ENCODE measurements at regions not wholly inside any gene's neighbourhood (a gene's known extent, or its start where the extent isn't known, plus 50 kb on each side); places are given as distances from the start of the nearest gene placed in this dataset.

DNA sequence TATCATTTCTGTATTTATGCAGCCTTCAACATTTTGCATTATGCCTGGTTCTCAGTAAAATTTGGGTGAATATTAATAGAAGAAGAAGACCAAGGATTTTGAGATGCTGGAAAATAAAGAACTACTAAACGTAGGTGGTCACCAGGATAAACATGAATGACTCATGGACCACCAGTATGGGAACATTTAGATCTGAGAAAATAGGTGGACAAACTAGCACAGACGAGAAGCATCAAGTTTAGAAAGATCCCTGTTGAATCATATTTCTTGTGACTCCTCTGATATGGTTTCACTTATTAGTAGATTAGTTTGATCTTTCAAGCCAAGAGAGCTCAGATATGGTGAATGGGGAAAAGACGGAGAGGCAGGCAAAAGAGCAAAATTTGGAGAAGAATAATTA, 97.9 kb downstream of the RAP2B start:
- TF ChIP-seq POLR2A (IDR thresholded peaks at IDR 0.05), result no peak
- TF ChIP-seq, protein P1, sequence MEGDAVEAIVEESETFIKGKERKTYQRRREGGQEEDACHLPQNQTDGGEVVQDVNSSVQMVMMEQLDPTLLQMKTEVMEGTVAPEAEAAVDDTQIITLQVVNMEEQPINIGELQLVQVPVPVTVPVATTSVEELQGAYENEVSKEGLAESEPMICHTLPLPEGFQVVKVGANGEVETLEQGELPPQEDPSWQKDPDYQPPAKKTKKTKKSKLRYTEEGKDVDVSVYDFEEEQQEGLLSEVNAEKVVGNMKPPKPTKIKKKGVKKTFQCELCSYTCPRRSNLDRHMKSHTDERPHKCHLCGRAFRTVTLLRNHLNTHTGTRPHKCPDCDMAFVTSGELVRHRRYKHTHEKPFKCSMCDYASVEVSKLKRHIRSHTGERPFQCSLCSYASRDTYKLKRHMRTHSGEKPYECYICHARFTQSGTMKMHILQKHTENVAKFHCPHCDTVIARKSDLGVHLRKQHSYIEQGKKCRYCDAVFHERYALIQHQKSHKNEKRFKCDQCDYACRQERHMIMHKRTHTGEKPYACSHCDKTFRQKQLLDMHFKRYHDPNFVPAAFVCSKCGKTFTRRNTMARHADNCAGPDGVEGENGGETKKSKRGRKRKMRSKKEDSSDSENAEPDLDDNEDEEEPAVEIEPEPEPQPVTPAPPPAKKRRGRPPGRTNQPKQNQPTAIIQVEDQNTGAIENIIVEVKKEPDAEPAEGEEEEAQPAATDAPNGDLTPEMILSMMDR (IDR thresholded peaks at IDR 0.05), result no peak
- Histone ChIP-seq H3K27ac (no peak overlapping the region), H3K27me3 (no peaks in the 10 kb centered on the region), H3K9me3 (no peaks in the 10 kb centered on the region), H3K4me1 (peaks cover 0 to 19% (median 0%) of the 10 kb centered on the region in 12 donors), H3K4me3 (no peak overlapping the region), H3K36me3 (no peaks in the 10 kb centered on the region)
- 65 to 83% (median 75%) methylated on average over 3 of the region's 3 CpGs for WGBS, 4 donors
- ATAC-seq, result no peak
- DNase-seq, result no peak
- intact Hi-C loops (cut with DNase I), result no loop called here

DNA sequence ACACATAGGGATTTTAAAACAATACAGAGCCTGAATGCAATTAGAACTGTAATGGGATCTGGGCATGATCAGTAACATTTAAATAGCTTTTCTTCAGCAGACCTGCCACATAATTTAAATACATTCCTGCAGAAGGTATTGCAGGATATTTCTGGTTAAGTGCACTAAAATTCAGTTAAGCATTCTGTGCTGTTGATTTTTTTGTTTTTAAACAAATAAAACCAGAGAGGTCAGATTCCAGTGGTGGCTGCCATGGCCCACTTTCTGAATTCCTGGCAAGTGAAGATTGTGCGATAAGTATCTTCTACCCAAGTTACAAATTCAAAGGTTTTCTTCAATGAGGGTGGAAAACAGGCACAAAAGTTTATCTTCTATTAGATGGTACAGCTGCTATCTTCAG, 98.7 kb downstream of the RAP2B start:
- 89 to 100% (median 99%) methylated on average over 1 of the region's 1 CpG for WGBS, 4 donors
- ATAC-seq (no peak), DNase-seq (no peak)
- H3K27me3 ChIP-seq, result no peaks in the 10 kb centered on the region
- no peak for TF ChIP-seq POLR2A (IDR thresholded peaks at IDR 0.05)
- TF ChIP-seq, protein P1 (IDR thresholded peaks at IDR 0.05), result no peak
- H3K4me3 ChIP-seq, result no peak overlapping the region
- no peaks in the 10 kb centered on the region for H3K9me3 ChIP-seq
- intact Hi-C loops (cut with DNase I), result no loop called here
- H3K36me3 ChIP-seq, result no peaks in the 10 kb centered on the region
- peaks cover 0 to 15% (median 0%) of the 10 kb centered on the region in 12 donors for H3K4me1 ChIP-seq
- no peak overlapping the region for H3K27ac ChIP-seq

DNA sequence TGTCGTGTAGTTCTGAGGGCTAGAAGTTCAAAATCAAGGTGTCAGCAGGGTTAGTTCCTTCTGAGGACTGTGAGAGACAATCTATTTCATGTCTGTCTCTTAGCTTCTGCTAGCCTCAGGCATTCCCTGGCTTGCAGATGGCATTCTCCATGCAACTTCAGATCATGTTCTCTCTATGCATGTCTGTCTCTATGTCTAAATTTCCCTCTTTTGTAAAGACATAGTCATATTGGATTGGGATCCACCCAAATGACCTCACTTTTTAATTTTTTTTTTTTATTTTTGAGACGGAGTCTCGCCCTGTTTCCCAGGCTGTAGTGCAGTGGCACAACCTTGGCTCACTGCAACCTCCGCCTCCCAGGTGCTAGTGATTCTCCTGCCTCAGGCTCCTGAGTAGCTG, 104.6 kb downstream of the RAP2B start:
- H3K4me1 ChIP-seq, result peaks cover 0 to 7% (median 0%) of the 10 kb centered on the region in 12 donors
- intact Hi-C loops (cut with DNase I), result no loop called here
- peaks cover 0 to 12% (median 0%) of the 10 kb centered on the region in 12 donors for H3K9me3 ChIP-seq
- WGBS, 4 donors, result 92 to 95% (median 93%) methylated on average over 4 of the region's 4 CpGs
- ATAC-seq, result no peak
- H3K36me3 ChIP-seq, result no peaks in the 10 kb centered on the region
- TF ChIP-seq, protein P1 (IDR thresholded peaks at IDR 0.05), result no peak
- no peak for TF ChIP-seq POLR2A (IDR thresholded peaks at IDR 0.05)
- no peak overlapping the region for H3K4me3 ChIP-seq
- no peak overlapping the region for H3K27ac ChIP-seq
- H3K27me3 ChIP-seq, result no peaks in the 10 kb centered on the region
- DNase-seq, result no peak

DNA sequence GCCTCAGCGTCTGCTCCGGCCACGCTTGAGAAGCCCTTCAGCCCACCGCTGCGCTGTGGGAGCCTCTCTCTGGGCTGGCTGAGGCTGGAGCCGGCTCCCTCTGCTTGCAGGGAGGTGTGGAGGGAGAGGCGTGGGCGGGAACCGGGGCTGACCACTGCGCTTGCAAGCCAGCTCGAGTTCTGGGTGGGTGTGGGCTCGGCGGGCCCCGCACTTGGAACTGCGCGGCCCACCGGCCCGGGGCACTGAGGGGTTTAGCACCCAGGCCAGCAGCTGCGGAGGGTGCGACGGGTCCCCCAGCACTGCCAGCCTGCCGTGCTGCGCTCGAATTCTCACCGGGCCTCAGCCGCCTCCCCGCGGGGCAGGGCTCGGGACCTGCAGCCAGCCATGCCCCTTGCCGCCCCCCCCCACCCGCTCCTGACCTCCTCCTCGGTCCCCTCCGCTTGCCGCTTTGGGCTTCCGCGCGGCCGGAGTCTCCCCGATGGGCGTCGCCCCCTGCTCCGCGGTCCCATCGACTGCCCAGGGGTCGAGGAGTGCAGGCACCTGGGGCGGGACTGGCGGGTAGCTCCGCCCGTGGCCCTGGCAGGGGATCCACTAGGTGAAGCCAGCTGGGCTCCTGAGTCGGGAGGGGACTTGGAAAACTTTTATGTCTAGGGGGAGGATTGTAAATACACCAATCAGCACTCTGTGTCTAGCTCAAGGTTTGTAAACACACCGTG, 106.7 kb downstream of the RAP2B start:
- Histone ChIP-seq H3K9me3 (peaks cover 0 to 12% (median 0%) of the 10 kb centered on the region in 12 donors), H3K27me3 (no peaks in the 10 kb centered on the region), H3K27ac (no peak overlapping the region), H3K36me3 (no peaks in the 10 kb centered on the region), H3K4me1 (peaks cover 0 to 2% (median 0%) of the 10 kb centered on the region in 12 donors), H3K4me3 (no peak overlapping the region)
- no peak for TF ChIP-seq POLR2A (IDR thresholded peaks at IDR 0.05)
- TF ChIP-seq, protein P1 (IDR thresholded peaks at IDR 0.05), result no peak
- intact Hi-C loops (cut with DNase I), result no loop called here
- WGBS, 4 donors, result 96 to 97% (median 97%) methylated on average over 38 to 51 of the region's 51 CpGs
- ATAC-seq (no peak), DNase-seq (no peak)

Measured in heart left ventricle (tissue), 16 donors.